Esophagus muscularis mucosa (tissue), 3 donors: ENCODE measurements at regions not wholly inside any gene's neighbourhood (a gene's known extent, or its start where the extent isn't known, plus 50 kb on each side); places are given as distances from the start of the nearest gene placed in this dataset.

ENCODE experiments used
- CTCF ChIP-seq, 3 experiments: fragments of 200-600 bp in 2 of 3; fragments of 450-650 bp in 1 of 3; sonication (generic) in 2 of 3; IDR thresholded peaks; one replicate each; pipeline ENCODE4 v1.5.1; 2017 to 2019; ENCODE audit warnings: antibody characterized with exemption in 3 of 3, mild to moderate bottlenecking in 2 of 3, moderate library complexity in 1 of 3
- POLR2A ChIP-seq: fragments of 450-650 bp; IDR thresholded peaks from one replicate; pipeline ENCODE4 v1.6.1; 2017; ENCODE audit warnings: antibody characterized with exemption, moderate library complexity, mild to moderate bottlenecking, low read depth
- POLR2AphosphoS5 ChIP-seq, 2 donors: sonication (generic); formaldehyde crosslinking; IDR thresholded peaks; one replicate each; pipeline ENCODE4 v1.6.1; 2017; ENCODE audit warnings: antibody characterized with exemption in 2 of 2

GRCh38 chr22:49480896-49481658, 346.6 kb downstream of the BRD1 start:
- TF ChIP-seq CTCF (IDR thresholded peaks at IDR 0.05) (no peak), POLR2A (no peak), POLR2AphosphoS5 (IDR thresholded peaks at IDR 0.05) (no peak)
